ENCODE measurements at regions not wholly inside any gene's neighbourhood (a gene's known extent, or its start where the extent isn't known, plus 50 kb on each side); places are given as distances from the start of the nearest gene placed in this dataset.
A peak's percentile ranks its signal among the peaks of the same experiment; 100 is the strongest.

- Histone ChIP-seq H3K9me3 (ENCODE audit: severe bottlenecking) (no peaks in the 10 kb centered on the region), H3K4me3 (ENCODE audit: low read depth, low read length) (no peak overlapping the region), H3K27ac (no peak overlapping the region), H3K36me3 (no peaks in the 10 kb centered on the region), H3K27me3 (ENCODE audit: insufficient read depth, low read depth, severe bottlenecking) (no peaks in the 10 kb centered on the region)
- TF ChIP-seq, protein P1, sequence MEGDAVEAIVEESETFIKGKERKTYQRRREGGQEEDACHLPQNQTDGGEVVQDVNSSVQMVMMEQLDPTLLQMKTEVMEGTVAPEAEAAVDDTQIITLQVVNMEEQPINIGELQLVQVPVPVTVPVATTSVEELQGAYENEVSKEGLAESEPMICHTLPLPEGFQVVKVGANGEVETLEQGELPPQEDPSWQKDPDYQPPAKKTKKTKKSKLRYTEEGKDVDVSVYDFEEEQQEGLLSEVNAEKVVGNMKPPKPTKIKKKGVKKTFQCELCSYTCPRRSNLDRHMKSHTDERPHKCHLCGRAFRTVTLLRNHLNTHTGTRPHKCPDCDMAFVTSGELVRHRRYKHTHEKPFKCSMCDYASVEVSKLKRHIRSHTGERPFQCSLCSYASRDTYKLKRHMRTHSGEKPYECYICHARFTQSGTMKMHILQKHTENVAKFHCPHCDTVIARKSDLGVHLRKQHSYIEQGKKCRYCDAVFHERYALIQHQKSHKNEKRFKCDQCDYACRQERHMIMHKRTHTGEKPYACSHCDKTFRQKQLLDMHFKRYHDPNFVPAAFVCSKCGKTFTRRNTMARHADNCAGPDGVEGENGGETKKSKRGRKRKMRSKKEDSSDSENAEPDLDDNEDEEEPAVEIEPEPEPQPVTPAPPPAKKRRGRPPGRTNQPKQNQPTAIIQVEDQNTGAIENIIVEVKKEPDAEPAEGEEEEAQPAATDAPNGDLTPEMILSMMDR (IDR thresholded peaks at IDR 0.05; ENCODE audit: low read depth, low read length): no peak
- DNase-seq: no peak
Measured at GRCh38 chr16:54460263-54460860, 173.8 kb upstream of the IRX3 start.

DNA sequence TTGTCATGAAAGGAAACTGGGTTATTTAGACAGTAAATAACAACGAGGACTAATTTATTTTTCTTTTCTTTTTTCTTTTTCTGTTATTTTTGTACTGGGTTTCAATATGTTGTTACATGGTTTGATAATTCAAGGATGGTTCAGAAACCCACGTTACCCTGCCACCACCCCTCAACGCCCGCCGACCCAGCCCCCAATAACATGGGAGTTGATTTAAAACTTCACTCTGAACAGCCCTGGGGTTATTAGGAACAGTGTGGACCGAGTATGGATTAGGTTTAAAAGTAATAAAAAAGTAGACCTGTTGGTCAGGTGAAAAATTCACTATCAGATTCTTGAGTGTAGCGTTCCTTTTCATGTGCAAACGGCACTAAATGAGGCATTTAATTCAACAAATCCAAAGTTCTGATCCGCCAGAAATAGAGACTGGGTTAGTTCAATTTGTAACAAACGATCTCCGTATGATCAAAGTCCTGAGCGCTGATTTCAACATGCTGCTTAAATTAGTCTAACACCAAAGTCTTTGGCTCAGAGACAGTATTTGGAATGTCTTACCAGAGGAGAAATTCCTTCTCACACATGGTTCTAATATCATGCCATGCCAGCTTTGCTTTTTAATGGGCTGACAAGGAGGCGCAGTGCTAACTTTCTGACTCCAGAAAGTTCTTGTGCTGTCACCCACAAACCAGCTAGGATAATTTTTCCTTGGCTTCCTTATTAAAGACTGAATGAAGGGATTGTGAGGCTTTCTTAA is 173.1 kb upstream of the IRX3 start:
- Histone ChIP-seq H3K36me3 (no peaks in the 10 kb centered on the region), H3K4me3 (ENCODE audit: low read depth, low read length) (no peak overlapping the region), H3K9me3 (ENCODE audit: severe bottlenecking) (no peaks in the 10 kb centered on the region), H3K27ac (no peak overlapping the region), H3K27me3 (ENCODE audit: insufficient read depth, low read depth, severe bottlenecking) (no peaks in the 10 kb centered on the region)
- TF ChIP-seq, protein P1 (IDR thresholded peaks at IDR 0.05; ENCODE audit: low read depth, low read length): no peak
- DNase-seq: no peak

GRCh38 chr16:54458923-54459322 is 172.3 kb upstream of the IRX3 start:
- no peaks in the 10 kb centered on the region for H3K27me3 ChIP-seq (ENCODE audit: insufficient read depth, low read depth, severe bottlenecking)
- no peaks in the 10 kb centered on the region for H3K9me3 ChIP-seq (ENCODE audit: severe bottlenecking)
- no peaks in the 10 kb centered on the region for H3K36me3 ChIP-seq
- H3K4me3 ChIP-seq (ENCODE audit: low read depth, low read length): no peak overlapping the region
- H3K27ac ChIP-seq: no peak overlapping the region
- no peak for DNase-seq
- TF ChIP-seq, protein P1 (IDR thresholded peaks at IDR 0.05; ENCODE audit: low read depth, low read length): no peak

GRCh38 chr16:54456291-54456690 is 169.7 kb upstream of the IRX3 start:
- no peaks in the 10 kb centered on the region for H3K9me3 ChIP-seq (ENCODE audit: severe bottlenecking)
- no peaks in the 10 kb centered on the region for H3K27me3 ChIP-seq (ENCODE audit: insufficient read depth, low read depth, severe bottlenecking)
- no peaks in the 10 kb centered on the region for H3K36me3 ChIP-seq
- H3K27ac ChIP-seq: no peak overlapping the region
- TF ChIP-seq, protein P1 (IDR thresholded peaks at IDR 0.05; ENCODE audit: low read depth, low read length): no peak
- DNase-seq: no peak
- no peak overlapping the region for H3K4me3 ChIP-seq (ENCODE audit: low read depth, low read length)

GRCh38 chr16:54455030-54455725 is 168.6 kb upstream of the IRX3 start:
- Histone ChIP-seq H3K4me3 (ENCODE audit: low read depth, low read length) (peak overlapping the region; percentile 35), H3K36me3 (no peaks in the 10 kb centered on the region), H3K9me3 (ENCODE audit: severe bottlenecking) (no peaks in the 10 kb centered on the region), H3K27ac (peak overlapping the region; percentile 6; the same call in 1 of the 2 replicates), H3K27me3 (ENCODE audit: insufficient read depth, low read depth, severe bottlenecking) (no peaks in the 10 kb centered on the region)
- DNase-seq: peak; percentile 35
- TF ChIP-seq, protein P1 (IDR thresholded peaks at IDR 0.05; ENCODE audit: low read depth, low read length): no peak
